CD4-positive, alpha-beta T cell treated with Interleukin-15 for 4 hours (primary cell): ENCODE measurements at regions not wholly inside any gene's neighbourhood (a gene's known extent, or its start where the extent isn't known, plus 50 kb on each side); places are given as distances from the start of the nearest gene placed in this dataset.
"Not testable (repeated sequence)": the region's sequence is repeated elsewhere in the genome, so short reads cannot be mapped to it uniquely, and the experiment has no call there.

Source experiments
- DNase-seq: peaks from one replicate; pipeline ENCODE4 v3.0.0-alpha.2; 2020; ENCODE audit warnings: low spot score

DNA sequence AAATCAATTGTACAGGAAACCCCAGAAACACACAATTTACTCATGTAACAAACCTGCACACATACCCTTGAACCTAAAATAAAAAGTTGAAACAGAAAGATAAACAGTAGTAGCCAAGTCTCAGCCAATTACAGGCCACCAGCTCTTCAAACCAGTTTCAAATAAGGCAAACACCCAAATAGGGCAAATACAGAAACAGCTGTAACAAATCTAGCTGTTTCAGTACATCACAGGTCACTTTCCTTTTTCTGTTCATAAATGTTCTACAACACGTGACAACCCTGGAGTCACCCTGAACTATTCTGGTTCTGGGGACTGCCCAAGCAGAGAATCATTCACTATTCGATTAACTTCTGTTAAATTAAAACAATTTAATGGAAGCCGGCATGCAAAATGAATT, 329.0 kb downstream of the GJA1 start:
- DNase-seq = no peak

DNA sequence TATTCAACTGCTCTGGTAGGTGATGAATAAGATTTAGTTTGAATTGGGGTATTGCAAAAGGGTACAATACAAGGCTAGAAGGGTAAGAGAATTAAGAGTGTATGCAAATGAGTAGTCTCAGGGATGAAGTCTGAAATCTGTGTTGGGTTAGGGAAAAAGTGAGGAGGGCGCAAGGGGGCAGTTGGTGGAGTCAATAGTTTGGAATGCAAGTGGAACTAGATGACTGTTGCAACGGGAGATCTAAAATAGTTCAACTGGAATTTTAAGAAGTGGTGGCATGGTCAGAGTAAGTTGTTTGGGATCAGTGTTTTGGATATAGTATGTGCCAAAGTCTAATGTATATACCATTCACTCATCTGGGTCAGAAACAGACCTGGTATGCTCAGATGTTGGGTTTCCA, 329.6 kb downstream of the GJA1 start:
- no peak for DNase-seq

DNA sequence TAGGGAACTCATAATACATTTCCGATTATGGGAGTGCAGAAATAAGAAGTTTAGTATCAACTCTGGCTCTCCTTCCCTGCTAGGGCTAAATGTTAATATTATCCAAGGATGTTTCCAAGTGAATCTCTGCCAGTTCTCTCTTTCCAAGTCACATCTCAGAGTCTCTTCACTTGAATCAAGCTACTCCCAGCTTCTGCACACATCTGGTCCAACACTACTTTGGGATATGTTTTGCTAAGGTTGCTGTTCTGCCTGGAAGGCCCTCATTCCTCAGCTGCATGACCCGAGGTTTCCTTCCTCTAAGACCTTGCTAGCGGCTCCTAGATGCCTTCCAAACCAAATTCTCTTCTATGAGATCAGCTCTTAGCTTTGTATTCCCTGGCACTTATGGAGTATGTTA, 331.8 kb downstream of the GJA1 start:
- DNase-seq = no peak

DNA sequence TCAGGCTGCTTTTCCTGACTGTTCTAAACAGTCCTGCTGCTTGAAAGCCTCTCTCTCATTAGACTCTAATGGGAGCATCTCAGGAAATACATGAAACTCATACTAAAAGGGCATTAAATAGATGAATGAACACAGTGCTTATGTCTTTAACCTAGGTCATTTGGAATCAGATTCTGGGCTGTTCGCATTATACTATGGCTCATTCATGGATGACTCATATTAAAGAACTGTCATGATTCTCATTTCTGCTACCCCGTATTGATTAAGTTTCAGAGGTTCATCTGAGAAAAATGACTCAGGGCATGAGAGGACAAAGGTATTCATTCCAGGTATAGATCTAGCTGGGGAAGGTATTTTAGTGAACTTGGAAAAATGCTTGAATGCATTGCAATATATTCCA, 335.5 kb downstream of the GJA1 start:
- DNase-seq = no peak

DNA sequence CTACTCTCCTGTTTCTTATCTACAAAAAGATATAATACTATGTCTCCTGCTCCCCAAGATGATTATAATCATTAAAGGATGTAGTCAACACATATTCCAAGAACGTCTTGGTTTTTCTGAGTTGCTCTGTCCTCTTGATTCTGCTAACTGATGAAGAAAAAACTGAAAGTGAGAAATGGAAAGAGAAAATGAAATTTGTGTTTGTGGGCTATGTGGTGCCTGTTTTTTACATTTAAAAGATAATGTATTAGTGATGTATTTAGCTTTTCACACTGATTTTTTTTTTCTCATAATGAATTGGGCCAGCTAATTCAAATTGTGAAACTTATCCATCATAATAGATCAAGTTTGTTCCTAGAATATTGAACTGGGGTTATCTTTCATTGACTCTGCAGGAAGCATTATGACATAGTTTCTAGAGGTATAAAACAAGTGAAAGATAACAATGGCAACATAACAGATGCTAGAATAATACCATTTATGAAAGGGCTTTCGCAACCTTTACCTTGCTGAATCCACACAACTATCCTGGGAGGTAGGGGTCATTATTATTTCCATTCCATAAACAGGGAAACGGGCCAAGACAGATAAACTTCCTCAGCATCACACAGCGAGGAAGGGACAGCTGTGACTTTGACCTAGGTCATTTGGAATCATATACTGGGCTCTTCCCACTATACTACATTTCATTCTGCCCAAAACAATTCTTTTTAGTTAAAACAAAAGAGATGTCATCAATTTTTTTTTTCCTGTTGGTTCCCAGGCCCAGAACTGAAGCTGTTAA, 336.7 kb downstream of the GJA1 start:
- no peak for DNase-seq

DNA sequence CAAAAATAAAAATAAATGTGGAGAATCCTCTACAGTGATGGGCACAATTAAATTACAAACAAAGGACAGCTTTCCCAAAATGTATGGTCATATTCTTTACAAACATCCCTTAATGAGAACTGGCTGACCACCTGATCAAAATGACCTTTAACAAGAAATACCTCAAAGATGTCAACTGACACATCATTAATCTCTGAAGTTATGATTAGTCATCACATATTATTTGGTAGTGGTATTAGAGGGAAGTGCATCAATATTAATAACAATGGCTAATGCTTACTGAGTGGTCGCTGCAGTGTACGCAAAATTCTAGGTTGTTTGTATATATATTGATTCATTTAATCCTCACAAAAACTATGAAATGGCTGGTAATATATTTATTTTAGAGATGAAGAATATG, 340.6 kb downstream of the GJA1 start:
- no peak for DNase-seq

DNA sequence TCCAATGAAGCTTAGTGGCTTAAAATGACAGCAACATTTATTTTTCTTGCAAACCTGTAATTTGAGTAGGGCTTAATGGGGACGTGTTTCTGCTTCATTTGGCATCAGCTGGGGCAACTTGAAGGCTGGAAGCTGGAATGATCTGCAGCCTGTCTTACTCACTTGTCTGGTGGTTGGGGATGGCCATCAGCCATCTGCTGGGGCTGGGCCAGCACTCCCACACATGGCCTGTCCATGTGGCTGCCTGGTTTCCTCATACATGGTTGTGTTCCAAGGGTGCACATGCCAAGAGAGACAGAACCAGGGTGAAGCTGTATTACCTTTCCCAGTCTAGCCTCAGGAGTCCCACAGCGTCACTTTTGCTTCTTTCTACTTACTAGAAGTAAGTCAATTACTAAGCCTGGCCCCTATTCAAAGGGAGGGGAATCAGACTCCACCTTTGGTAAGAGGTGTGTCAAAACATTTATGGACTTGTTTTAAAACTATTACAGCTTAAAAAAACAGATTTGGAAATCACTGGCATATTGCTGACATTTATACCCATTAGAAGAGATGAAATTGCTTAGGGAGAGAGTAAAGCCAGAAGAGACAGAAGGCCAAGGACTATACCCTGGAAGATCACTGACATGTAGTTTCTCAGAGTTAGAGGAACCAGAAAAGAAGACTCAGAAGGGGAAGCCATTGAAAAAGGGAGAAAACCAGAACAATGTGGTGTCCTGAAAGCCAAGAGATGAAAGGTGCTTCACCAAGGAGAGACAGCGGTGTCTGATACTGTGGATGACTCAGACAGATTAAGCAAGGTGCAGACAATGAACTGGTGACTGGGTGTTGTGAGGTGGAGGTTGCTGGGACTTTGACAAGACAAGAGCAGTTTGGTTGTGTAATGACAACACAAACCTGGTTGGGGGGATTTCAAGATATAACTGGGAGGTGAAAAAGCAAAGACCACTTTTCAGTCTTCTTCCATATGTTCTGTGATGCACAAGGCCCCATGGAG, 345.2 kb downstream of the GJA1 start:
- DNase-seq = no peak

DNA sequence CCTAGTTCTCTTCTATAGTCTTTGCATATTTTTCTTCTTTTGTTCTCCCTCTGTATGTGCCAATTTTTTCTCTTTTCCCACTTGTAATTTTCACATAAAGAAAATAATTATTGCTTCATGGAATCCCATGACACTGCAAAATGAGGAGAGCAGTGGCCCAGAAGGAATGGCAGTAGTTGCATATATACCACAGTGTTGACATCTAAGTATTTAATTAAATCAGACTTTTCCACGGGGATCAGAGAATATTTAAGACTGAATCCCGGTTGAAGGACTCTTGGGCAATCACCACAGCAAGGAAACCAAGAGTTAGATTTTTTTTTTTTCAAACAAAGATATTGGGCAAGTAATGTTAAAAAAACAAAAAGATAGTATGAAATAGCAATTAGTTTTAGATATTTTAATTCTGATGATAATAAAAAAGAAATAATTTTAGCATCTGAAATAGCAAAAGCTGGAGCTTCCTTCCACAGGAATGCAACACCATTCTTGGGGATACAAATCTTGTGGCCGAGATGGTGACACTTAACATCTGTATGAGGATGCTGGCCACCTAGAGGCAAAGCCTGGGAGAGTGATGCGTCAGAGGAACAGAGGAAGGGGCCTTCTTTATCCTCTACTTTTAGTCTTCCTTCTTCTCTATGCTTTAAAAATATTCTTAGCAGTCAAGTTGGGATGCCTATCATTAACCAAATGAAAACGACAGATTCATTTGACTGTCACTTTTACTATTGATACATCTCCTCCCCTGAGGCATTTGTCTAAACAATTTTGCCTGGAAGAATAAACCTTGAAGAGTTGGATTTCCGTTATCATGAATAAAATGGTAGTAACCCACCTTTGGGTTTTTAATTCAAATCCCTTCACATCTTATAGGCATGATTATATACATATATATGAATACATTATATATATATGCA, 356.2 kb downstream of the GJA1 start:
- no peak for DNase-seq

DNA sequence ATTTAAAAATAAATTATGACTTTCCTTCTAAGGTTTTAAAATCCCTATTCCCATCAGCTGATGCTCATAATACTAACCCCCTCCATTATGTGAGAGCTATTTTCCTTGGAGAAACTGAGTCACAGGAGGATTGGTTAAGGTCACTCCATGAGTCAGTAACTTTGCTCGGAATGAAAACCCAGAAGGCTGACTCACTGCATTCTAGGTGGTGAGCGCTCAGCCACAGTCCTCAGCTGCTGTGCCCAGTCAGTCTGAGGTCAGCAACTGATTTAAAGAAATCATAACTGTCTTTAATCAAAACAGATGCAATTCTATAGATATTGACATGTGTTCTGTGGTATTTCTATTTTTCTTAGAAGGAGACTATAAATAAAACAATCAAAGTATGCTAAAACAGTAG, 359.2 kb downstream of the GJA1 start:
- DNase-seq = no peak

DNA sequence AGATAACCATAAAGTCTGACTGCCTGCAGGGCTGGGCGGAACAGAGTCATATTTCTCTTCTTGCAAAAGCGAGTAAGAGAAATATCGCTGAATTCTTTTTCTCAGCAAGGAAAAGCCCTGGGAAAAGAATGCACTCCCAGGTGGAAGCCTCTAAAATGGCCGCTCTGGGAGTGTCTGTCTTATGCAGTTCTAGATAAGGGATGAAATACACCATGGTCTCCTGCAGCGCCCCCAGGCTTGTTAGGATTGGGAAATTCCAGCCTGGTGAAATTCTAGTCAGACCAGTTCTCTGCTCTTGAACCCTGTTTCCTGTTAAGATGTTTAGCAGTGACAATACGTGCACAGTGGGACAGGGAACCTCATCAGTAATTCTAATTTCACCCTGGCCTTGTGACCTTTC, 362.2 kb downstream of the GJA1 start:
- DNase-seq = not testable (repeated sequence)

DNA sequence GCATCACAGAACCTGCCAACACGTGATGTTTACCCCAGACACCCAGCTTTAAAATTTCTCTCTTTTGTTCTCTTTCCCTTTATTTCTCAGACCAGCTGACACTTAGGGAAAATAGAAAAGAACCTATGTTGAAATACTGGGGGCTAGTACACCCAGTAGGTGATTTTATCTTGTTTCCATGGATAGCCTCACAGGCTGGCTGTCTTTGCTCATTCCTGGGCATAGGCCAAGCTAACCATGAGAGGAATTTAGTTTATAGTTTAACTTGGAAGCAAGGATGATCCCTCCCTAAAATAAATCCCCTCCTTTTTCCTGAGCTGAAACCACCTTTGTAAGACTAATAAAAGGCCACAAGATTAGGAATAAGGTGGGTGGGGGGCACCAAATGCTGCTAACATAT, 362.7 kb downstream of the GJA1 start:
- not testable (repeated sequence) for DNase-seq

DNA sequence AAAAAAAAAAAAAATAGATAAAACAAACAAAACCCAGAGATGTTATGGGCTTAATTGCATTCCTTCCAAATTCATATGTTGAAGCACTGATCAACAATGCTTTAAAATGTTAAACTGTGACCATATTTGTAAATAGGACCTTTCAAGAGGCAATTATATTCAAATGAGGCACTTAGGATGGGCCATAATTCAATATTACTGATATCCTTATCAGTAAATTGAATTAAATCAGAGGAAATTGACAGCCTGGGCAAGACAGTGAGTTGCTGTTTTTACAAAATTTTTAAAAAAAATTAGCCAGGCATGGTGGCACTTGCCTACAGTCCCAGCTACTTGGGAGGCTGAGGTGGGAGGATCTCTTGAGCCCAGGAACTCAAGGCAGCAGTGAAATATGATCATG, 364.1 kb downstream of the GJA1 start:
- DNase-seq = no peak

DNA sequence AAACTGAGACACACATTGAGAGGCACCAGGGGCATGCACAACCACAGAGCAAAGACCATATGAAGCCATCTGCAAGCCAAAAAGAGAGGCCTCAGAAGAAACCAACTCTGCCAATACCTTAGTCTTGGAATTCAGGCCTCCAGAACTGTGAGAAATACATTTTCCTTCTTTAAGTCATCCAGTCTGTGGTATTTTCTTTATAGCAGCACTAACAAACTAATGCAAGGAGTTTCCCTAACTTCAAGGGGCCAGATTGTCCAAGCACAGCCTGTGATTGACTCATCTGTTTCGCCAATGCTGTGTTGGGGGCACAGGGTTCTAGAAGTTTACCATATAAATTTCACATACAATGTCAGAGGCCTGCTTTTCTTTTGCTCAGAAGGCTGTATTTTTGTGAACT, 364.6 kb downstream of the GJA1 start:
- DNase-seq = no peak

DNA sequence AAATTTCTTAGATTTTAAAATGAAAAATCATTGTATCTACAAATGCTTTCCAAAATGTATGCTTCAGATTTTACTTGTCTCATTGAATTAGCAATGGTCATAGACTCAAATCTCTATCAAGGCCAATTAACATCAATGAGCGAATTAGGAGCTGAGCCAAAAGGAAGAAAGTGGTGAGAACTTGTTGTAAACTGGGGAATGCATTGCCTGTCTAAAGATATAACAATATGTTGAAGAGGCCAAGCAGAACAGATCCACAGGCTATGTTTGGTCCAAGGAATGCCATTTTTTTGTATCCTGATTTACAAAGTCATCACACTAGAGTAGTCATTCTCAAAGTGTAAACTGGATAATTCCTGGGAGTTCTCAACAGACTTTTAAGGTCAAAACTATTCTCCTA, 370.7 kb downstream of the GJA1 start:
- no peak for DNase-seq

DNA sequence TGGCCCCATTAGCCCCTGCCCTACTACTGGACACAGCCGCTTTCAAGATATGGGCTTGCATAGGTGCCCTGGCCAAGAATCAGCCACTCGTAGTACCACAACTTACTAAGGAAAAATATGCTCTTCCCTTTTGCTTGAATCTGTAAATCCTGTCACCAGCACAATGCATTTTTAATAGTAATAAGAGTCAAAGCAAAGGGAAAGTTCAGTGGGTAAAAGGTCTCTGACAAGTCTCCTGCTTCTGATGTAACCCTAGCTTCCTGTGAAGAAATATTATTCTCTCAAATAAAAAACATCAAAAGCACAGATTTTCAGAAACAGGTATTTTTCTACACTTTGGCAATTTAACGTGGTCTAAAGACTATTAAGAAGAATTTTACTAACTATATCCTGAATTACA, 373.8 kb downstream of the GJA1 start:
- no peak for DNase-seq

DNA sequence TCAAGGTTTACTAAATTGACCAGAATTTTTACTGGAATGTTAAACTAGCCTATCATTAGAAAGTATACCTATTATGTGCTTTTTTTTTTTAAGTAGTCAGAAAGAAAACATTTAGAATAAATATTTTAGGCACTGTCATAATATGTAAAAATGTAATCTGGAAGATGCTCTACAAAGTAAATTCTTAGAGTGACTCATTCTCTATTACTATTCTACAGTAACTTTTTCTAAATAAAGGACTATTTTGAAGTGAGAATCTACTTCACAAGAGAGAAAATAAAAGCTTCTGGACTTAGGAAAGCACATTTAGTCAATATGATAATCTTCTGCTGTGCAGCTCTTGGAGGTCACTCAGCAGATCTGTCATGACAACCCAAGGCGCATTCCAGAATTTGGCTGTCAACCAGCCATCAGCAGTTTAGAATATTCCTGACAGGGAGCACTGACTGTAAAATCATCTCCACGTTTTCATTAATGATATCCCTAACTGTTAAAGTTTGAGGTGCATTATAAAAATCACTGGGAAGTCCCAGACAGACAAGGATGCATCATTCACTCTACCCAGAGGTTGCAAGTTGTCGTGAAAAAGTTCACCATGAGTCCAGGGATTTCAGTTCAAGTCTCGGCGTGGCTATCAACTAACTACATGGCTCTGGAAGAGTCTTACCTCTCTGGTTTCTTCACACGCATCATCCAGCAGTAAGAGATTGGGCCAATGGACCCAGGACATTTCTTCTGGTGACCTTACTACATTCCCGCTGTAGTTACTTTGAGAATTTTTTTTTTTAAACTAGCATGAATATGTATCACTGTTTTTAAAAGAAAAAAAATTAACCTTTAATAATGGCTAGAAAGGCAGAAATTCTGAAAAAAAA, 374.9 kb downstream of the GJA1 start:
- no peak for DNase-seq

DNA sequence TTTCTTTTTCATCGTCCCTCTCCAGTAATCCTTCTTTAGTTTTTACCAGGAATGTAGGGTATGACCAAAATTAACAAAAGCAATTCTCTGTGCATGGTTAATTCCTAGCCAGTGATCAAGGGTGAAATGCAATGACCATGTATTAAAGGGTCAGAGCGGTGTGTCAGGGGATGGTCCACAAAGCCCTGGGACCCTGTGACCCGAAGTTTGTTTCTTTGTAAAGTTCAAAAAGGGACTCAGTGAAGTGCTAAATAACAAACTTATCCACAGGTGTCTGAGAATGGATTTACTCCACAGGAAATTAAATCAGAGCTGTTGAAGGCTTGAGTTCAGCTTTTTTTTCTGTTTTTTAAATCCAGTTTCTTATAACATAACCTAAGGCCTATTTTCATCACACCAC, 375.7 kb downstream of the GJA1 start:
- DNase-seq = no peak

DNA sequence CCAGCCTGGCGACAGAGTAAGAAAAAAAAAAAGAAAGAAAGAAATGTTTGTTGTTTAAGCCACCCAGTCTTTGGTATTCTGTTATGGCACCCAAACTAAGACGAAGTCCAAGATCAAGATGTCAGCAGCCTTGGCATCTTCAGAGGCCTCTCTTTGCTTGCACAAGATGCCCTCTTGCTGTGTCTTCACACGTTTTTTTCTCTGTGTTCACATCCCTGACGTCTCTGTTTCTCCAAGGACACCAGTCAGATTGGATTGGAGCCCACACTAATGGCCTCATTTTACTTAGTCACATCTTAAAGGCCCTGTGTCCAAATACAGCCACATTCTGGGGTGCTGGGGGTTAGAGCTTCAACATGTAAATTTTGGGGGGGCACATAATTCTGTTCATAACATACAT, 380.9 kb downstream of the GJA1 start:
- DNase-seq = no peak

DNA sequence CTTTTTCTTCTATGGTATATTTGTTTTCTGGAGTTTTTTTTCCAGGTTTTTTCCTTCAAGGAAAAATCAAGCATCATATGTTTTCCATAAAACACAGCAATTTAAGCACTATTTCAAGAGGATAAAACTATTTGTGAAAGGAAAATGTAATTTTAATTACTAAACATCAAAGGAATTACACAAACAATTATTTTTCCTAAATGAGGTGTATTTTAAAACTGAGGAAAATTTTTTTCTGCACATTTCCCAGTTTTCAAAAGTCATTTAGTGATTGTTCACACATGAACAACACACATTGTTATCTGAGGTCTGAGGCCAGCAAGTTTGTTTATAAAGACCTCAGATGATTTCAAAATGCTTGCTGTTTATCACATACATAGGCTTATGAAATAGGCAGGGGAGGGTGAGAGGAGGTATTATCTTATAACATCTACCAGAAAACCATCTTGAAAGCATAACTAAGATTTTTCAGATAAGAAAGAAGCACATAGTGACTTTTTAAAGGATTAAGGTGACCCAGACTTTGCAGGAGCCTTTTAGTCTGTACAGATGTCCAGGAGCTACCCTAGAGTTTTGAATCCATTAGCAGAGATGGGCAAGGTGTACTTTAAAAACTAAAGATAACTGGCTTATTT, 381.6 kb downstream of the GJA1 start:
- DNase-seq = no peak

DNA sequence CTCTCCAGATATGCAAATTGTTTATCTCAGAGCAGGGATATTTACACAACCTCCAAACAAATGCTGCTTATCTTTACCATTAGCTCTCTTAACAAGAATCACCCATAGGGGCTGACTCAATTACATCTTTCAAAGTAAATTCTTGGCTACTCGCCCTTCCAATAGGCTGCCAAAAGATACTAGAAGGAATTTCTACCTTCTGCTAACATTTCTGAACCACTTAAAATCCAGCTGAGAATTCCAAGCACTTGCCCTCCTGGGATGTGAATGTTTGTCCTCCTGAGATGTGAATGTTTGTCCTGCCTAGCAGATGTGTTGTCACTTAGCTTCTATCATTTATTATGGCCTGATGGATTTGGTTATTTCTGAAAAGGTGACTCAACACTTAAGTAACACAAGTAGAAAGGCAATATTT, 388.0 kb downstream of the GJA1 start:
- DNase-seq = no peak
